Ishikawa (cell line): ENCODE measurements at regions not wholly inside any gene's neighbourhood (a gene's known extent, or its start where the extent isn't known, plus 50 kb on each side); places are given as distances from the start of the nearest gene placed in this dataset.

Source experiments
- CEBPB ChIP-seq: IDR thresholded peaks from 2 replicates; pipeline ENCODE4 v1.6.1; 2012
- CREB1 ChIP-seq: IDR thresholded peaks from 2 replicates; pipeline ENCODE4 v1.6.1; 2012; ENCODE audit warnings: low read depth
- EGR1 ChIP-seq: IDR thresholded peaks from 2 replicates; pipeline ENCODE4 v1.6.1; 2012
- EP300 ChIP-seq: IDR thresholded peaks from 2 replicates; pipeline ENCODE4 v1.6.1; 2012; ENCODE audit warnings: borderline replicate concordance
- TEAD4 ChIP-seq: IDR thresholded peaks from 2 replicates; pipeline ENCODE4 v1.6.1; 2012
- YY1 ChIP-seq: IDR thresholded peaks from 2 replicates; pipeline ENCODE4 v1.6.1; 2012; ENCODE audit warnings: low read depth

GRCh38 chr3:181899702-181900101 lies 188.0 kb downstream of the SOX2 start:
- TF ChIP-seq EP300 (no peak), YY1 (no peak), CREB1 (no peak), TEAD4 (no peak), CEBPB (no peak), EGR1 (no peak)
